Mucosa of rectum (tissue), 2 donors: ENCODE measurements at regions not wholly inside any gene's neighbourhood (a gene's known extent, or its start where the extent isn't known, plus 50 kb on each side); places are given as distances from the start of the nearest gene placed in this dataset.

Experiments used
- H3K27ac ChIP-seq, 2 donors: one replicate each; pipeline ENCODE4 v1.7.0; 2013; ENCODE audit warnings: inconsistent platforms in 2 of 2, low read depth in 2 of 2, low read length in 2 of 2
- H3K27me3 ChIP-seq, 2 donors: one replicate each; pipeline ENCODE4 v1.7.0; 2013; ENCODE audit warnings: low read length in 2 of 2; ENCODE audit not compliant: control insufficient read depth in 2 of 2, insufficient read depth in 2 of 2
- H3K36me3 ChIP-seq, 2 donors: one replicate each; pipeline ENCODE4 v1.7.0; 2013; ENCODE audit warnings: low read length in 2 of 2; ENCODE audit not compliant: control insufficient read depth in 2 of 2, insufficient read depth in 2 of 2
- H3K4me1 ChIP-seq, 2 donors: one replicate each; pipeline ENCODE4 v1.7.0; 2013; ENCODE audit warnings: low read length in 2 of 2, mild to moderate bottlenecking in 1 of 2; ENCODE audit not compliant: control insufficient read depth in 2 of 2, insufficient read depth in 2 of 2
- H3K4me3 ChIP-seq, 2 donors: one replicate each; pipeline ENCODE4 v1.7.0; 2013; ENCODE audit warnings: low read length in 2 of 2
- H3K9ac ChIP-seq, 2 donors: one replicate each; pipeline ENCODE4 v1.7.0; 2013; ENCODE audit warnings: low read length in 2 of 2, low read depth in 1 of 2, mild to moderate bottlenecking in 1 of 2
- H3K9me3 ChIP-seq, 2 donors: one replicate each; pipeline ENCODE4 v1.7.0; 2013; ENCODE audit warnings: low read length in 2 of 2; ENCODE audit not compliant: control insufficient read depth in 2 of 2
- donor health status: healthy.
- donor health status: Normal muscosa, but diverticular disease.

- Histone ChIP-seq H3K9me3 (no peaks in the 10 kb centered on the region), H3K4me1 (no peaks in the 10 kb centered on the region), H3K27ac (no peak overlapping the region), H3K9ac (no peak overlapping the region), H3K4me3 (no peak overlapping the region), H3K36me3 (no peaks in the 10 kb centered on the region), H3K27me3 (no peaks in the 10 kb centered on the region)
These were observed 298.6 kb upstream of the AKR1E2 start for GRCh38 chr10:4527281-4527970.

GRCh38 chr10:4526311-4526731 lies 299.7 kb upstream of the AKR1E2 start:
- Histone ChIP-seq H3K9me3 (no peaks in the 10 kb centered on the region), H3K36me3 (no peaks in the 10 kb centered on the region), H3K27me3 (no peaks in the 10 kb centered on the region), H3K9ac (no peak overlapping the region), H3K4me1 (no peaks in the 10 kb centered on the region), H3K4me3 (no peak overlapping the region), H3K27ac (no peak overlapping the region)

- no peaks in the 10 kb centered on the region for H3K4me1 ChIP-seq
- no peak overlapping the region for H3K9ac ChIP-seq
- H3K36me3 ChIP-seq = no peaks in the 10 kb centered on the region
- H3K27ac ChIP-seq = no peak overlapping the region
- H3K4me3 ChIP-seq = no peak overlapping the region
- no peaks in the 10 kb centered on the region for H3K27me3 ChIP-seq
- no peaks in the 10 kb centered on the region for H3K9me3 ChIP-seq
These were observed 300.9 kb upstream of the AKR1E2 start for GRCh38 chr10:4525103-4525502.

GRCh38 chr10:4522296-4523000 lies 303.6 kb upstream of the AKR1E2 start:
- H3K36me3 ChIP-seq = no peaks in the 10 kb centered on the region
- H3K9ac ChIP-seq = no peak overlapping the region
- H3K9me3 ChIP-seq = no peaks in the 10 kb centered on the region
- H3K27me3 ChIP-seq = no peaks in the 10 kb centered on the region
- no peak overlapping the region for H3K27ac ChIP-seq
- H3K4me3 ChIP-seq = no peak overlapping the region
- H3K4me1 ChIP-seq = no peaks in the 10 kb centered on the region

- Histone ChIP-seq H3K36me3 (no peaks in the 10 kb centered on the region), H3K27me3 (no peaks in the 10 kb centered on the region), H3K4me1 (peaks cover 0 to 2% of the 10 kb centered on the region in 2 donors), H3K9me3 (no peaks in the 10 kb centered on the region), H3K9ac (no peak overlapping the region), H3K27ac (no peak overlapping the region), H3K4me3 (no peak overlapping the region)
These were observed 306.2 kb upstream of the AKR1E2 start for GRCh38 chr10:4519658-4520402.

GRCh38 chr10:4517746-4518145 lies 308.3 kb upstream of the AKR1E2 start:
- Histone ChIP-seq H3K9me3 (no peaks in the 10 kb centered on the region), H3K4me1 (peaks cover 0 to 2% of the 10 kb centered on the region in 2 donors), H3K9ac (no peak overlapping the region), H3K4me3 (no peak overlapping the region), H3K27me3 (no peaks in the 10 kb centered on the region), H3K36me3 (no peaks in the 10 kb centered on the region), H3K27ac (no peak overlapping the region)

- Histone ChIP-seq H3K4me3 (no peak overlapping the region), H3K9ac (no peak overlapping the region), H3K4me1 (peaks cover 0 to 2% of the 10 kb centered on the region in 2 donors), H3K36me3 (no peaks in the 10 kb centered on the region), H3K27me3 (no peaks in the 10 kb centered on the region), H3K27ac (no peak overlapping the region), H3K9me3 (no peaks in the 10 kb centered on the region)
These were observed 310.3 kb upstream of the AKR1E2 start for GRCh38 chr10:4515721-4516120.

- H3K4me3 ChIP-seq = peak overlapping the region in 1 of 2 donors; percentile 13
These were observed 311.4 kb upstream of the AKR1E2 start for GRCh38 chr10:4514445-4515108.

GRCh38 chr10:4512671-4513240 lies 313.3 kb upstream of the AKR1E2 start:
- no peak overlapping the region for H3K27ac ChIP-seq
- no peak overlapping the region for H3K4me3 ChIP-seq

More at GRCh38 chr10:4514445-4515108, 311.4 kb upstream of the AKR1E2 start:
- Histone ChIP-seq H3K4me1 (peaks cover 0 to 2% of the 10 kb centered on the region in 2 donors), H3K27me3 (no peaks in the 10 kb centered on the region), H3K36me3 (no peaks in the 10 kb centered on the region), H3K9me3 (no peaks in the 10 kb centered on the region), H3K27ac (peak overlapping the region in 1 of 2 donors; percentile 28), H3K9ac (no peak overlapping the region)

More at GRCh38 chr10:4512671-4513240, 313.3 kb upstream of the AKR1E2 start:
- H3K36me3 ChIP-seq = no peaks in the 10 kb centered on the region
- H3K27me3 ChIP-seq = no peaks in the 10 kb centered on the region
- no peaks in the 10 kb centered on the region for H3K9me3 ChIP-seq
- H3K4me1 ChIP-seq = peaks cover 0 to 2% of the 10 kb centered on the region in 2 donors
- no peak overlapping the region for H3K9ac ChIP-seq
